ENCODE measurements at regions not wholly inside any gene's neighbourhood (a gene's known extent, or its start where the extent isn't known, plus 50 kb on each side); places are given as distances from the start of the nearest gene placed in this dataset.

GRCh38 chr5:143672806-143673205 is 139.2 kb upstream of the HMHB1 start:
- ATAC-seq (no peak), DNase-seq (ENCODE audit: low read depth, low spot score) (no peak)
- Histone ChIP-seq H3K9me3 (ENCODE audit: control insufficient read depth, insufficient read depth, low read depth, low read length) (no peaks in the 10 kb centered on the region), H3K4me3 (ENCODE audit: low read depth in 2 of 2, low read length in 2 of 2) (no peak overlapping the region), H3K27ac (ENCODE audit: low read length) (no peak overlapping the region), H3K27me3 (ENCODE audit: control insufficient read depth, insufficient read depth, low read length) (no peaks in the 10 kb centered on the region), H3K36me3 (ENCODE audit: control insufficient read depth, insufficient read depth, low read length) (no peaks in the 10 kb centered on the region), H3K4me1 (ENCODE audit: control insufficient read depth, insufficient read depth, low read length) (no peaks in the 10 kb centered on the region)
- ChIA-PET CTCF (no interaction called here), POLR2A (no interaction called here)
- in situ Hi-C loops (cut with HindIII; ENCODE audit: low pct_unique_long_range_greater_than_20kb, low sequenced_read_pairs) = no loop called here
- no TSS peak for BruUV-seq (replicated peaks)
- no peak for TF ChIP-seq TCF7L2 (IDR thresholded peaks at IDR 0.05; ENCODE audit: low read depth, low read length)
- TF ChIP-seq REST (IDR thresholded peaks at IDR 0.05; ENCODE audit: insufficient read depth in 1 of 2, low read depth in 2 of 2, low read length in 1 of 2) = no peak
- no peak for TF ChIP-seq CTCF (IDR thresholded peaks at IDR 0.05)
- no peak for TF ChIP-seq POLR2AphosphoS5 (IDR thresholded peaks at IDR 0.05; ENCODE audit: low read depth, low read length)
- no peak for TF ChIP-seq SIN3A (IDR thresholded peaks at IDR 0.05; ENCODE audit: borderline replicate concordance, insufficient read depth, low read depth, low read length)
- intact Hi-C loops (cut with micrococcal nuclease; ENCODE audit: unreplicated experiment) = no loop called here

GRCh38 chr5:143671674-143672569 is 140.0 kb upstream of the HMHB1 start:
- H3K36me3 ChIP-seq (ENCODE audit: control insufficient read depth, insufficient read depth, low read length) = no peaks in the 10 kb centered on the region
- ChIA-PET CTCF (no interaction called here), POLR2A (no interaction called here)
- no peaks in the 10 kb centered on the region for H3K27me3 ChIP-seq (ENCODE audit: control insufficient read depth, insufficient read depth, low read length)
- no TSS peak for BruUV-seq (replicated peaks)
- in situ Hi-C loops (cut with HindIII; ENCODE audit: low pct_unique_long_range_greater_than_20kb, low sequenced_read_pairs) (no loop called here), intact Hi-C loops (cut with micrococcal nuclease; ENCODE audit: unreplicated experiment) (no loop called here)
- DNase-seq (ENCODE audit: low read depth, low spot score) (no peak), ATAC-seq (no peak)
- H3K27ac ChIP-seq (ENCODE audit: low read length) = no peak overlapping the region
- no peak overlapping the region for H3K4me3 ChIP-seq (ENCODE audit: low read depth in 2 of 2, low read length in 2 of 2)
- no peaks in the 10 kb centered on the region for H3K4me1 ChIP-seq (ENCODE audit: control insufficient read depth, insufficient read depth, low read length)
- TF ChIP-seq POLR2AphosphoS5 (IDR thresholded peaks at IDR 0.05; ENCODE audit: low read depth, low read length) (no peak), CTCF (IDR thresholded peaks at IDR 0.05) (no peak), SIN3A (IDR thresholded peaks at IDR 0.05; ENCODE audit: borderline replicate concordance, insufficient read depth, low read depth, low read length) (no peak), REST (IDR thresholded peaks at IDR 0.05; ENCODE audit: insufficient read depth in 1 of 2, low read depth in 2 of 2, low read length in 1 of 2) (no peak), TCF7L2 (IDR thresholded peaks at IDR 0.05; ENCODE audit: low read depth, low read length) (no peak)
- no peaks in the 10 kb centered on the region for H3K9me3 ChIP-seq (ENCODE audit: control insufficient read depth, insufficient read depth, low read depth, low read length)
